Right cardiac atrium (tissue), 5 donors: ENCODE measurements at regions not wholly inside any gene's neighbourhood (a gene's known extent, or its start where the extent isn't known, plus 50 kb on each side); places are given as distances from the start of the nearest gene placed in this dataset.
"Not testable (repeated sequence)": the region's sequence is repeated elsewhere in the genome, so short reads cannot be mapped to it uniquely, and the experiment has no call there.

Experiments used
- ATAC-seq, 2 donors: fragments of 200-7000 bp; cut with Tn5 transposase; one replicate each; pipeline versions ENCODE4 v1.8.0 to v1.9.1; 2020; ENCODE audit warnings: moderate library complexity in 2 of 2, mild to moderate bottlenecking in 1 of 2
- DNase-seq, 3 donors: peaks; one replicate each; pipeline ENCODE4 v3.0.0-alpha.2; 2020
- H3K27ac ChIP-seq: one replicate; pipeline ENCODE4 v1.5.1; 2013; ENCODE audit warnings: mild to moderate bottlenecking, low read length, control low read depth, moderate library complexity
- H3K27me3 ChIP-seq: one replicate; pipeline ENCODE4 v1.6.1; 2013; ENCODE audit not compliant: control insufficient read depth, insufficient read depth
- H3K4me1 ChIP-seq: one replicate; pipeline ENCODE4 v1.6.1; 2013; ENCODE audit warnings: low read length; ENCODE audit not compliant: control insufficient read depth, insufficient read depth
- H3K4me3 ChIP-seq: one replicate; pipeline ENCODE4 v1.5.1; 2013; ENCODE audit warnings: low read length, control low read depth
- H3K9me3 ChIP-seq: one replicate; pipeline ENCODE4 v1.6.1; 2013; ENCODE audit warnings: low read length; ENCODE audit not compliant: control insufficient read depth
- WGBS: extraction: QIAGEN DNeasy Blood & Tissue Kit; methylation state at CpG from one replicate; pipeline ENCODE4 v1.1.7; 2013; 5-methylcytosine and 5-hydroxymethylcytosine counted together
- intact Hi-C, 4 donors: fragments of 100-400 bp; cut with DNase I; formaldehyde crosslinking; loops; one replicate each; pipeline versions ENCODE4 v1.11.0 to v1.14.0; 2022 to 2023
- donor health status: healthy with polysubstance abuse.
- donor health status: DM: no; HTN: yes; CAD: no.
- donor health status: DM: no; HTN: no; CAD: no.
- donor health status: DM: no; HTN: yes; CAD: no; lungs with severe emphysema.
- donor health status: DM: yes; HTN: yes; CAD: no.

GRCh38 chr2:17133052-17133671 is 385.1 kb downstream of the RAD51AP2 start:
- intact Hi-C loops, result no loop called here
- Histone ChIP-seq H3K27ac (no peak overlapping the region), H3K4me1 (no peaks in the 10 kb centered on the region), H3K27me3 (no peaks in the 10 kb centered on the region), H3K9me3 (no peaks in the 10 kb centered on the region), H3K4me3 (no peak overlapping the region)
- DNase-seq, result no peak
- no peak for ATAC-seq
- WGBS, result 90% methylated on average over 6 of the region's 6 CpGs

GRCh38 chr2:17130627-17131026 is 387.6 kb downstream of the RAD51AP2 start:
- intact Hi-C loops, DNase-seq, H3K27ac ChIP-seq, H3K4me3 ChIP-seq, H3K27me3 ChIP-seq, ATAC-seq, H3K9me3 ChIP-seq, H3K4me1 ChIP-seq: not testable (repeated sequence)
- 97% methylated on average over 3 of the region's 3 CpGs for WGBS

- intact Hi-C loops, result no loop called here
- WGBS, result 60% methylated on average over 4 of the region's 4 CpGs
- H3K9me3 ChIP-seq, result no peaks in the 10 kb centered on the region
- H3K27me3 ChIP-seq, result no peaks in the 10 kb centered on the region
- DNase-seq (no peak), ATAC-seq (no peak)
- H3K4me1 ChIP-seq, result no peaks in the 10 kb centered on the region
- no peak overlapping the region for H3K27ac ChIP-seq
- no peak overlapping the region for H3K4me3 ChIP-seq
Observed at GRCh38 chr2:17125989-17126620, 392.1 kb downstream of the RAD51AP2 start.

GRCh38 chr2:17124575-17125318 is 393.5 kb downstream of the RAD51AP2 start:
- 68% methylated on average over 1 of the region's 1 CpG for WGBS
- no peak overlapping the region for H3K27ac ChIP-seq
- ATAC-seq (no peak), DNase-seq (no peak)
- H3K4me3 ChIP-seq, result no peak overlapping the region
- no peaks in the 10 kb centered on the region for H3K4me1 ChIP-seq
- no peaks in the 10 kb centered on the region for H3K9me3 ChIP-seq
- intact Hi-C loops, result no loop called here
- no peaks in the 10 kb centered on the region for H3K27me3 ChIP-seq

GRCh38 chr2:17122887-17123501 is 395.2 kb downstream of the RAD51AP2 start:
- Histone ChIP-seq H3K9me3 (no peaks in the 10 kb centered on the region), H3K27me3 (no peaks in the 10 kb centered on the region), H3K4me3 (no peak overlapping the region), H3K4me1 (no peaks in the 10 kb centered on the region), H3K27ac (no peak overlapping the region)
- ATAC-seq, result no peak
- intact Hi-C loops, result no loop called here
- WGBS, result 49% methylated on average over 7 of the region's 7 CpGs
- DNase-seq, result no peak

GRCh38 chr2:17115466-17115865 is 402.8 kb downstream of the RAD51AP2 start:
- no peak for ATAC-seq
- no peak for DNase-seq
- 53% methylated on average over 1 of the region's 1 CpG for WGBS

GRCh38 chr2:17115042-17115441 is 403.2 kb downstream of the RAD51AP2 start:
- ATAC-seq, result no peak
- Histone ChIP-seq H3K9me3 (no peaks in the 10 kb centered on the region), H3K4me1 (no peaks in the 10 kb centered on the region), H3K4me3 (no peak overlapping the region), H3K27ac (no peak overlapping the region), H3K27me3 (no peaks in the 10 kb centered on the region)
- intact Hi-C loops, result no loop called here
- WGBS, result 28% methylated on average over 2 of the region's 2 CpGs
- no peak for DNase-seq

More at GRCh38 chr2:17115466-17115865, 402.8 kb downstream of the RAD51AP2 start:
- Histone ChIP-seq H3K27me3 (no peaks in the 10 kb centered on the region), H3K27ac (no peak overlapping the region), H3K4me1 (no peaks in the 10 kb centered on the region), H3K4me3 (no peak overlapping the region), H3K9me3 (no peaks in the 10 kb centered on the region)
- intact Hi-C loops, result no loop called here

GRCh38 chr2:17107871-17108270 is 410.4 kb downstream of the RAD51AP2 start:
- no peaks in the 10 kb centered on the region for H3K27me3 ChIP-seq
- 41% methylated on average over 2 of the region's 2 CpGs for WGBS
- intact Hi-C loops, result no loop called here
- H3K9me3 ChIP-seq, result no peaks in the 10 kb centered on the region
- H3K27ac ChIP-seq, result no peak overlapping the region
- H3K4me1 ChIP-seq, result no peaks in the 10 kb centered on the region
- DNase-seq, result no peak
- no peak for ATAC-seq
- no peak overlapping the region for H3K4me3 ChIP-seq

GRCh38 chr2:17107151-17107550 is 411.1 kb downstream of the RAD51AP2 start:
- ATAC-seq, result no peak
- H3K4me3 ChIP-seq, result no peak overlapping the region
- no peaks in the 10 kb centered on the region for H3K4me1 ChIP-seq
- DNase-seq, result no peak
- intact Hi-C loops, result no loop called here
- no peaks in the 10 kb centered on the region for H3K27me3 ChIP-seq
- WGBS, result 52% methylated on average over 2 of the region's 2 CpGs
- no peaks in the 10 kb centered on the region for H3K9me3 ChIP-seq
- H3K27ac ChIP-seq, result no peak overlapping the region

GRCh38 chr2:17106418-17106817 is 411.8 kb downstream of the RAD51AP2 start:
- no peaks in the 10 kb centered on the region for H3K27me3 ChIP-seq
- ATAC-seq, result no peak
- H3K4me1 ChIP-seq, result no peaks in the 10 kb centered on the region
- no peaks in the 10 kb centered on the region for H3K9me3 ChIP-seq
- intact Hi-C loops, result no loop called here
- H3K4me3 ChIP-seq, result no peak overlapping the region
- no peak overlapping the region for H3K27ac ChIP-seq
- DNase-seq, result no peak
- 83% methylated on average over 1 of the region's 1 CpG for WGBS

- H3K27ac ChIP-seq, result no peak overlapping the region
- intact Hi-C loops, result no loop called here
- no peaks in the 10 kb centered on the region for H3K27me3 ChIP-seq
- DNase-seq (no peak), ATAC-seq (no peak)
- H3K9me3 ChIP-seq, result no peaks in the 10 kb centered on the region
- H3K4me1 ChIP-seq, result no peaks in the 10 kb centered on the region
- no peak overlapping the region for H3K4me3 ChIP-seq
Observed at GRCh38 chr2:17104454-17104853, 413.8 kb downstream of the RAD51AP2 start.
